ENCODE measurements at regions not wholly inside any gene's neighbourhood (a gene's known extent, or its start where the extent isn't known, plus 50 kb on each side); places are given as distances from the start of the nearest gene placed in this dataset.

- TF ChIP-seq POLR2A (IDR thresholded peaks at IDR 0.05) = no peak
- TF ChIP-seq, protein P1, sequence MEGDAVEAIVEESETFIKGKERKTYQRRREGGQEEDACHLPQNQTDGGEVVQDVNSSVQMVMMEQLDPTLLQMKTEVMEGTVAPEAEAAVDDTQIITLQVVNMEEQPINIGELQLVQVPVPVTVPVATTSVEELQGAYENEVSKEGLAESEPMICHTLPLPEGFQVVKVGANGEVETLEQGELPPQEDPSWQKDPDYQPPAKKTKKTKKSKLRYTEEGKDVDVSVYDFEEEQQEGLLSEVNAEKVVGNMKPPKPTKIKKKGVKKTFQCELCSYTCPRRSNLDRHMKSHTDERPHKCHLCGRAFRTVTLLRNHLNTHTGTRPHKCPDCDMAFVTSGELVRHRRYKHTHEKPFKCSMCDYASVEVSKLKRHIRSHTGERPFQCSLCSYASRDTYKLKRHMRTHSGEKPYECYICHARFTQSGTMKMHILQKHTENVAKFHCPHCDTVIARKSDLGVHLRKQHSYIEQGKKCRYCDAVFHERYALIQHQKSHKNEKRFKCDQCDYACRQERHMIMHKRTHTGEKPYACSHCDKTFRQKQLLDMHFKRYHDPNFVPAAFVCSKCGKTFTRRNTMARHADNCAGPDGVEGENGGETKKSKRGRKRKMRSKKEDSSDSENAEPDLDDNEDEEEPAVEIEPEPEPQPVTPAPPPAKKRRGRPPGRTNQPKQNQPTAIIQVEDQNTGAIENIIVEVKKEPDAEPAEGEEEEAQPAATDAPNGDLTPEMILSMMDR (IDR thresholded peaks at IDR 0.05) = no peak
These were observed 447.4 kb downstream of the CMPK2 start for GRCh38 chr2:6418291-6418690.

Measured in esophagus squamous epithelium (tissue), 4 donors.